ENCODE measurements at regions not wholly inside any gene's neighbourhood (a gene's known extent, or its start where the extent isn't known, plus 50 kb on each side); places are given as distances from the start of the nearest gene placed in this dataset.

- no peaks in the 10 kb centered on the region for H3K27me3 Mint-ChIP-seq (ENCODE audit: insufficient read depth, unreplicated experiment)
These were observed 2216.6 kb upstream of the WWC1 start for GRCh38 chr5:166074582-166075481.

GRCh38 chr5:166083183-166083959, 2208.1 kb upstream of the WWC1 start:
- POLR2A ChIA-PET: interaction anchor here (0.6 kb wide), 1 partner anchor 36 kb away, joined by 3 read pairs; no protein-coding TSS in a partner anchor
- H3K9me3 Mint-ChIP-seq (ENCODE audit: unreplicated experiment): no peaks in the 10 kb centered on the region

More at GRCh38 chr5:166074582-166075481, 2216.6 kb upstream of the WWC1 start:
- Mint-ChIP-seq H3K27ac (ENCODE audit: low read depth, unreplicated experiment) (no peak overlapping the region), H3K36me3 (ENCODE audit: insufficient read depth, unreplicated experiment) (peaks cover 7% of the 10 kb centered on the region), H3K9me3 (ENCODE audit: unreplicated experiment) (no peaks in the 10 kb centered on the region), H3K4me3 (ENCODE audit: unreplicated experiment) (no peak overlapping the region), H3K4me1 (ENCODE audit: insufficient read depth, unreplicated experiment) (peaks cover 6% of the 10 kb centered on the region)
- no TSS peak for BruUV-seq (replicated peaks)
- no peak for TF ChIP-seq CTCF (IDR thresholded peaks at IDR 0.05; ENCODE audit: unreplicated experiment)
- intact Hi-C loops (cut with micrococcal nuclease): no loop called here
- peak; percentile 21 for DNase-seq (ENCODE audit: unreplicated experiment)
- CTCF ChIA-PET: interaction anchor here (0.6 to 0.8 kb wide), 4 partner anchors 8 to 330 kb away, joined by 3 read pairs; no protein-coding TSS in a partner anchor
- POLR2A ChIA-PET: interaction anchor here (1.2 kb wide), 1 partner anchor 14 kb away, joined by 3 read pairs; no protein-coding TSS in a partner anchor

GRCh38 chr5:166086568-166086967, 2204.9 kb upstream of the WWC1 start:
- Mint-ChIP-seq H3K4me3 (ENCODE audit: unreplicated experiment) (no peak overlapping the region), H3K4me1 (ENCODE audit: insufficient read depth, unreplicated experiment) (no peaks in the 10 kb centered on the region), H3K9me3 (ENCODE audit: unreplicated experiment) (no peaks in the 10 kb centered on the region), H3K36me3 (ENCODE audit: insufficient read depth, unreplicated experiment) (no peaks in the 10 kb centered on the region), H3K27me3 (ENCODE audit: insufficient read depth, unreplicated experiment) (no peaks in the 10 kb centered on the region), H3K27ac (ENCODE audit: low read depth, unreplicated experiment) (no peak overlapping the region)
- CTCF ChIA-PET: no interaction called here
- POLR2A ChIA-PET: no interaction called here
- no peak for DNase-seq (ENCODE audit: unreplicated experiment)
- intact Hi-C loops (cut with micrococcal nuclease): no loop called here
- BruUV-seq (replicated peaks): no TSS peak
- TF ChIP-seq CTCF (IDR thresholded peaks at IDR 0.05; ENCODE audit: unreplicated experiment): no peak

More at GRCh38 chr5:166083183-166083959, 2208.1 kb upstream of the WWC1 start:
- Mint-ChIP-seq H3K27ac (ENCODE audit: low read depth, unreplicated experiment) (no peak overlapping the region), H3K27me3 (ENCODE audit: insufficient read depth, unreplicated experiment) (no peaks in the 10 kb centered on the region), H3K4me3 (ENCODE audit: unreplicated experiment) (no peak overlapping the region), H3K4me1 (ENCODE audit: insufficient read depth, unreplicated experiment) (no peaks in the 10 kb centered on the region), H3K36me3 (ENCODE audit: insufficient read depth, unreplicated experiment) (no peaks in the 10 kb centered on the region)
- no peak for TF ChIP-seq CTCF (IDR thresholded peaks at IDR 0.05; ENCODE audit: unreplicated experiment)
- CTCF ChIA-PET: interaction anchor here (0.7 to 2.0 kb wide), 2 partner anchors 8 to 10 kb away, joined by 3 to 9 read pairs; no protein-coding TSS in a partner anchor
- intact Hi-C loops (cut with micrococcal nuclease): no loop called here
- BruUV-seq (replicated peaks): no TSS peak
- no peak for DNase-seq (ENCODE audit: unreplicated experiment)

Measured in MCF 10A (cell line).